Fibroblast of skin of scalp (primary cell): ENCODE measurements at regions not wholly inside any gene's neighbourhood (a gene's known extent, or its start where the extent isn't known, plus 50 kb on each side); places are given as distances from the start of the nearest gene placed in this dataset.
A peak's percentile ranks its signal among the peaks of the same experiment; 100 is the strongest.

ENCODE experiments used
- DNase-seq: peaks from one replicate; pipeline ENCODE4 v3.0.0-alpha.2; 2013

GRCh38 chr5:141800617-141801016 lies 77.6 kb downstream of the PCDH1 start:
- DNase-seq = peak; percentile 56

GRCh38 chr5:141799507-141800167 lies 78.6 kb downstream of the PCDH1 start:
- DNase-seq = no peak

- no peak for DNase-seq
Observed at GRCh38 chr5:141797425-141797824, 80.8 kb downstream of the PCDH1 start.

GRCh38 chr5:141795421-141795820 lies 82.8 kb downstream of the PCDH1 start:
- DNase-seq = no peak

GRCh38 chr5:141793881-141794280 lies 84.3 kb downstream of the PCDH1 start:
- no peak for DNase-seq

GRCh38 chr5:141793403-141793802 lies 84.8 kb downstream of the PCDH1 start:
- no peak for DNase-seq

- DNase-seq = no peak
Observed at GRCh38 chr5:141790630-141791029, 87.6 kb downstream of the PCDH1 start.

- no peak for DNase-seq
Observed at GRCh38 chr5:141789330-141789729, 88.9 kb downstream of the PCDH1 start.

GRCh38 chr5:141788296-141788970 lies 89.8 kb downstream of the PCDH1 start:
- DNase-seq = no peak

- no peak for DNase-seq
Observed at GRCh38 chr5:141787376-141787775, 90.8 kb downstream of the PCDH1 start.

GRCh38 chr5:141786700-141787099 lies 91.5 kb downstream of the PCDH1 start:
- no peak for DNase-seq

GRCh38 chr5:141785711-141786110 lies 92.5 kb downstream of the PCDH1 start:
- DNase-seq = no peak

GRCh38 chr5:141785135-141785534 lies 93.1 kb downstream of the PCDH1 start:
- DNase-seq = no peak

- DNase-seq = no peak
Observed at GRCh38 chr5:141784529-141784928, 93.7 kb downstream of the PCDH1 start.

- DNase-seq = no peak
Observed at GRCh38 chr5:141783947-141784296, 94.3 kb downstream of the PCDH1 start.

GRCh38 chr5:141783005-141783946 lies 94.9 kb downstream of the PCDH1 start:
- DNase-seq = no peak

GRCh38 chr5:141781910-141782309 lies 96.3 kb downstream of the PCDH1 start:
- DNase-seq = no peak

GRCh38 chr5:141780952-141781781 lies 97.0 kb downstream of the PCDH1 start:
- DNase-seq = no peak

GRCh38 chr5:141780240-141780951 lies 97.8 kb downstream of the PCDH1 start:
- DNase-seq = no peak

- DNase-seq = peak; percentile 8
Observed at GRCh38 chr5:141779503-141779973, 97.5 kb upstream of the ARAP3 start.

- peak; percentile 14 for DNase-seq
Observed at GRCh38 chr5:141778683-141779082, 96.7 kb upstream of the ARAP3 start.

GRCh38 chr5:141778206-141778605 lies 96.2 kb upstream of the ARAP3 start:
- peak; percentile 73 for DNase-seq
